HepG2 (cell line): ENCODE measurements at regions not wholly inside any gene's neighbourhood (a gene's known extent, or its start where the extent isn't known, plus 50 kb on each side); places are given as distances from the start of the nearest gene placed in this dataset.

Source experiments
- ATAC-seq: fragments of 200-7000 bp; cut with Tn5 transposase; 3 replicates; pipeline ENCODE4 v1.9.1; 2020; ENCODE audit warnings: mild to moderate bottlenecking, moderate library complexity
- BruUV-seq: library from RNA; stranded (reverse); fragments of 400-500 nt; replicated peaks from 2 replicates; lab custom pipeline; 2021; lab: Mats Ljungman, UMichigan
- CTCF ChIA-PET: fragments of 300-600 bp; formaldehyde crosslinking; extraction: SDS; loops from one replicate; lab custom pipeline; 2021; ENCODE audit warnings: low total read pairs, inconsistent platforms, low intra/inter-chr PET ratio; lab: Yijun Ruan, JAX
- POLR2A ChIA-PET: fragments of 350-600 bp; sonication (Branson Sonifier 250); formaldehyde crosslinking; loops from one replicate; lab custom pipeline; 2020; ENCODE audit warnings: antibody characterized with exemption, inconsistent platforms; lab: Yijun Ruan, JAX
- DNase-seq: peaks from one replicate; pipeline ENCODE4 v3.0.0-alpha.2; 2015; ENCODE audit warnings: low spot score
- FAIRE-seq: peaks from 3 replicates; lab custom pipeline; 2011; peaks lifted over from hg19 to GRCh38; lab: Jason Lieb, UNC
- H2AFZ ChIP-seq: one replicate; pipeline ENCODE4 v1.6.1; 2011; ENCODE audit warnings: low read length, inconsistent platforms
- H3K27ac ChIP-seq: fragments of 300-600 bp; 3 replicates; pipeline ENCODE4 v1.8.0; 2011; ENCODE audit warnings: mixed run types, mild to moderate bottlenecking, mixed read lengths, low read length, inconsistent platforms; ENCODE audit not compliant: insufficient read depth; ENCODE audit errors: extremely low read length
- H3K27me3 ChIP-seq, 2 experiments: fragments of 200-600 bp in 1 of 2; 2 replicates in 1 of 2; 3 replicates in 1 of 2; pipeline versions ENCODE4 v1.6.0 to v1.8.0; 2011; ENCODE audit warnings: low read length in 2 of 2, mild to moderate bottlenecking in 2 of 2, moderate library complexity in 2 of 2, inconsistent platforms in 1 of 2; ENCODE audit not compliant: insufficient read depth in 2 of 2, control insufficient read depth in 1 of 2
- H3K36me3 ChIP-seq, 2 experiments: fragments of 200-600 bp in 1 of 2; replicated peaks in 1 of 2; 2 replicates in 1 of 2; 3 replicates in 1 of 2; pipeline versions ENCODE4 v1.5.1 to v1.8.0; 2011; ENCODE audit warnings: low read length in 2 of 2, inconsistent platforms in 1 of 2; ENCODE audit not compliant: insufficient read depth in 2 of 2, control insufficient read depth in 1 of 2
- H3K4me1 ChIP-seq: 2 replicates; pipeline ENCODE4 v1.5.1; 2012; ENCODE audit warnings: low read length, inconsistent platforms; ENCODE audit not compliant: insufficient read depth
- H3K4me2 ChIP-seq: 2 replicates; pipeline ENCODE4 v1.6.0; 2011; ENCODE audit warnings: low read depth, low read length, inconsistent platforms
- H3K4me3 ChIP-seq, 3 experiments: fragments of 200-600 bp in 1 of 3; sonication (generic), shearing (Covaris generic) in 1 of 3; replicated peaks in 1 of 3; 2 replicates each; pipeline ENCODE4 v1.5.1; 2011 to 2016; ENCODE audit warnings: low read length in 3 of 3, inconsistent platforms in 2 of 3, low read depth in 2 of 3, mild to moderate bottlenecking in 2 of 3, control low read depth in 1 of 3, mixed read lengths in 1 of 3; ENCODE audit not compliant: insufficient read depth in 1 of 3
- H3K79me2 ChIP-seq: one replicate; pipeline ENCODE4 v1.6.1; 2011; ENCODE audit warnings: low read length, inconsistent platforms; ENCODE audit not compliant: insufficient read depth
- H3K9ac ChIP-seq: 2 replicates; pipeline ENCODE4 v1.6.0; 2011; ENCODE audit warnings: mild to moderate bottlenecking, low read depth, low read length, inconsistent platforms; ENCODE audit not compliant: insufficient read depth
- H3K9me3 ChIP-seq: 2 replicates; pipeline ENCODE4 v1.5.1; 2012; ENCODE audit warnings: mild to moderate bottlenecking, low read length
- H4K20me1 ChIP-seq: 2 replicates; pipeline ENCODE4 v1.6.0; 2011; ENCODE audit warnings: inconsistent platforms, mild to moderate bottlenecking, low read length, moderate library complexity; ENCODE audit not compliant: insufficient read depth
- ELF3 ChIP-seq: IDR thresholded peaks from 2 replicates; pipeline ENCODE4 v1.6.1; 2016; ENCODE audit warnings: missing genetic modification reagents, missing compliant biosample characterization
- HOXA5 ChIP-seq: sonication (generic); formaldehyde crosslinking; IDR thresholded peaks from 2 replicates; pipeline ENCODE4 v1.4.0; 2020; ENCODE audit warnings: missing genetic modification reagents
- KLF11 ChIP-seq: IDR thresholded peaks from 2 replicates; pipeline ENCODE4 v1.6.1; 2016; ENCODE audit warnings: missing compliant biosample characterization
- KLF12 ChIP-seq: sonication (generic); formaldehyde crosslinking; IDR thresholded peaks from 2 replicates; pipeline ENCODE4 v1.4.0; 2020; ENCODE audit warnings: missing genetic modification reagents, borderline replicate concordance
- PITX1 ChIP-seq: sonication (generic); formaldehyde crosslinking; IDR thresholded peaks from 2 replicates; pipeline ENCODE4 v1.5.1; 2020; ENCODE audit warnings: mild to moderate bottlenecking, missing genetic modification reagents
- RXRA ChIP-seq: sonication (generic); formaldehyde crosslinking; IDR thresholded peaks from 2 replicates; pipeline ENCODE4 v1.5.1; 2020; ENCODE audit warnings: missing genetic modification reagents
- SRSF1 ChIP-seq: fragments of 200-400 bp; formaldehyde crosslinking; optimal IDR thresholded peaks from 2 replicates; pipeline ENCODE3; 2017; ENCODE audit warnings: mild to moderate bottlenecking, low read depth, low read length, moderate library complexity
- ZNF382 ChIP-seq: sonication (generic); formaldehyde crosslinking; IDR thresholded peaks from 2 replicates; pipeline ENCODE4 v1.5.0; 2020; ENCODE audit warnings: missing genetic modification reagents, mild to moderate bottlenecking, borderline replicate concordance
- ZNF558 ChIP-seq: sonication (generic); formaldehyde crosslinking; IDR thresholded peaks from 2 replicates; pipeline ENCODE4 v1.9.0; 2022; ENCODE audit warnings: mild to moderate bottlenecking, missing genetic modification reagents, borderline replicate concordance
- ZNF570 ChIP-seq: sonication (generic); formaldehyde crosslinking; IDR thresholded peaks from 2 replicates; pipeline ENCODE4 v1.4.0; 2020; ENCODE audit warnings: mild to moderate bottlenecking, missing genetic modification reagents, borderline replicate concordance
- ZNF672 ChIP-seq: sonication (generic); formaldehyde crosslinking; IDR thresholded peaks from 2 replicates; pipeline ENCODE4 v1.8.1; 2022; ENCODE audit warnings: missing genetic modification reagents
- ZNF737 ChIP-seq: sonication (generic); formaldehyde crosslinking; IDR thresholded peaks from 2 replicates; pipeline ENCODE4 v1.5.0; 2020; ENCODE audit warnings: missing genetic modification reagents, mild to moderate bottlenecking, borderline replicate concordance
- ZNF775 ChIP-seq: sonication (generic); formaldehyde crosslinking; IDR thresholded peaks from 2 replicates; pipeline ENCODE4 v1.4.0; 2020; ENCODE audit warnings: missing genetic modification reagents, mild to moderate bottlenecking, moderate library complexity, borderline replicate concordance
- WGBS: methylation state at CpG from one replicate; pipeline ENCODE4 v1.1.6; 2017; ENCODE audit warnings: low lambda C conversion rate; 5-methylcytosine and 5-hydroxymethylcytosine counted together
- in situ Hi-C: cut with HindIII; loops from 2 replicates; pipeline ENCODE4 v1.10.0; 2017; ENCODE audit warnings: low pct_unique_long_range_greater_than_20kb; ENCODE audit not compliant: extremely low pct_ligation_motif_present
- intact Hi-C: fragments of 100-400 bp; cut with micrococcal nuclease; formaldehyde crosslinking; loops from one replicate; pipeline ENCODE4 v1.10.0; 2022; ENCODE audit not compliant: unreplicated experiment
- TF ChIP-seq, protein P1 (sequence below), 2 experiments: sonication (generic) in 1 of 2; formaldehyde crosslinking in 1 of 2; IDR thresholded peaks; 2 replicates each; pipeline versions ENCODE4 v1.6.1 to v1.9.0; 2014 to 2022; ENCODE audit warnings: antibody characterized with exemption in 1 of 2, borderline replicate concordance in 1 of 2, inconsistent platforms in 1 of 2, low read depth in 1 of 2, missing genetic modification reagents in 1 of 2
- TF ChIP-seq, protein P2 (sequence below): sonication (generic); formaldehyde crosslinking; IDR thresholded peaks from 2 replicates; pipeline ENCODE4 v1.5.0; 2020; ENCODE audit warnings: missing genetic modification reagents, mild to moderate bottlenecking, borderline replicate concordance

DNA sequence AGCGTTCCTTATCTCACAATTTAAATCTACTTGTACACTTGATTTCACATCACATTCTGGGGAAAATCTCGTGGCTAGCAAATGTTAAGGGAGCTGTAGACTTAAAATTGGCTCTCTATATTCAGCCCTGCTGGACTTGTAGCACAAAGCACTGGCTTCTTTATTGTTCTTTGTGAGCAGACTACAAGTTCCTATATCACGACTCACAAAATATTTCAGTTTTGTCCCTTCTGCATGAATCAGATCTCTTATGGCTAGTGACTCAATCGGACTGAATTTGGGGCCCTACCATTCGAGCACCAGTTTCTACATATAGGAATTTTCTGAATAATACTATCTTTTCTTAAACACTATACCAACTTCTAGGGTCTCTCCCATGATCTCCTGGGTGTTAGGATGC is 390.1 kb downstream of the ADAM29 start:
- FAIRE-seq, result no peak
- 7% methylated on average over 5 of the region's 5 CpGs for WGBS
- CTCF ChIA-PET, result no interaction called here

DNA sequence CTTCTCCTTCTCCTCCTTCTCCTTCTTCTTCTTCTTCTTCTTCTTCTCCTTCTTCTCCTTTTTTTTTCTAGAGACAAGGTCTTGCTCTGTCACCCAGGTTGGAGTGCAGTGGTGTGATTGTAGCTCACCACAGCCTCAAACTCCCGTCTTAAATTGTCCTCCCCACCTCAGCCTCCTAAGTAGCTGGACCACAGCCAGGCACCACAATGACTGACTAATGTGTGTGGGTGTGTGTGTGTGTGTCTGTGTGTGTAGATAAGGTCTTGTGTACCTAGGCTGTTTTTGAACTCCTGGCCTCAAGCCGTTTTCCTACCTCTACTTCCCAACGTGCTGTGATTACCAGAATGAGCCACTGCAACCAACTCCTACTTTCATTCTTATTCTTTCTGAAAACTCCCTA is 390.9 kb downstream of the ADAM29 start:
- Histone ChIP-seq H3K27ac (no peak overlapping the region), H3K36me3 (no peaks in the 10 kb centered on the region), H3K4me1 (no peaks in the 10 kb centered on the region), H4K20me1 (no peaks in the 10 kb centered on the region), H3K9ac (no peak overlapping the region), H3K4me2 (no peak overlapping the region), H3K4me3 (no peak overlapping the region), H2AFZ (no peak overlapping the region), H3K79me2 (no peaks in the 10 kb centered on the region), H3K9me3 (peaks cover 17% of the 10 kb centered on the region; the same call in 1 of the 2 replicates), H3K27me3 (no peaks in the 10 kb centered on the region)
- POLR2A ChIA-PET, result no interaction called here
- DNase-seq (no peak), ATAC-seq (no peak), FAIRE-seq (no peak)
- 2% methylated on average over 3 of the region's 3 CpGs for WGBS
- CTCF ChIA-PET, result no interaction called here
- BruUV-seq, result no TSS peak
- in situ Hi-C loops, result no loop called here
- intact Hi-C loops, result no loop called here
- TF ChIP-seq, protein P1, sequence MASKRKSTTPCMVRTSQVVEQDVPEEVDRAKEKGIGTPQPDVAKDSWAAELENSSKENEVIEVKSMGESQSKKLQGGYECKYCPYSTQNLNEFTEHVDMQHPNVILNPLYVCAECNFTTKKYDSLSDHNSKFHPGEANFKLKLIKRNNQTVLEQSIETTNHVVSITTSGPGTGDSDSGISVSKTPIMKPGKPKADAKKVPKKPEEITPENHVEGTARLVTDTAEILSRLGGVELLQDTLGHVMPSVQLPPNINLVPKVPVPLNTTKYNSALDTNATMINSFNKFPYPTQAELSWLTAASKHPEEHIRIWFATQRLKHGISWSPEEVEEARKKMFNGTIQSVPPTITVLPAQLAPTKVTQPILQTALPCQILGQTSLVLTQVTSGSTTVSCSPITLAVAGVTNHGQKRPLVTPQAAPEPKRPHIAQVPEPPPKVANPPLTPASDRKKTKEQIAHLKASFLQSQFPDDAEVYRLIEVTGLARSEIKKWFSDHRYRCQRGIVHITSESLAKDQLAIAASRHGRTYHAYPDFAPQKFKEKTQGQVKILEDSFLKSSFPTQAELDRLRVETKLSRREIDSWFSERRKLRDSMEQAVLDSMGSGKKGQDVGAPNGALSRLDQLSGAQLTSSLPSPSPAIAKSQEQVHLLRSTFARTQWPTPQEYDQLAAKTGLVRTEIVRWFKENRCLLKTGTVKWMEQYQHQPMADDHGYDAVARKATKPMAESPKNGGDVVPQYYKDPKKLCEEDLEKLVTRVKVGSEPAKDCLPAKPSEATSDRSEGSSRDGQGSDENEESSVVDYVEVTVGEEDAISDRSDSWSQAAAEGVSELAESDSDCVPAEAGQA (IDR thresholded peaks at IDR 0.05; ENCODE audit: low read depth), result no peak
- TF ChIP-seq, protein P1 (CRISPR knock-in tag; IDR thresholded peaks at IDR 0.05; ENCODE audit: borderline replicate concordance), result no peak
- no peak for TF ChIP-seq RXRA (CRISPR knock-in tag)

More for the DNA sequence above, 390.1 kb downstream of the ADAM29 start:
- no peaks in the 10 kb centered on the region for H3K4me1 ChIP-seq
- no TSS peak for BruUV-seq
- H3K4me3 ChIP-seq, result no peak overlapping the region
- ATAC-seq (no peak), DNase-seq (no peak)
- H3K4me2 ChIP-seq, result no peak overlapping the region
- no peak overlapping the region for H3K9ac ChIP-seq
- H3K27ac ChIP-seq, result no peak overlapping the region
- TF ChIP-seq ZNF737 (CRISPR knock-in tag) (no peak), ZNF570 (CRISPR knock-in tag) (no peak), ZNF382 (CRISPR knock-in tag) (no peak), KLF12 (CRISPR knock-in tag) (no peak), PITX1 (CRISPR knock-in tag) (no peak), ZNF672 (no peak), KLF11 (CRISPR knock-in tag) (no peak), ZNF558 (no peak), ZNF775 (CRISPR knock-in tag) (no peak), ELF3 (CRISPR knock-in tag) (no peak), SRSF1 (no peak), HOXA5 (no peak)
- TF ChIP-seq, protein P2, sequence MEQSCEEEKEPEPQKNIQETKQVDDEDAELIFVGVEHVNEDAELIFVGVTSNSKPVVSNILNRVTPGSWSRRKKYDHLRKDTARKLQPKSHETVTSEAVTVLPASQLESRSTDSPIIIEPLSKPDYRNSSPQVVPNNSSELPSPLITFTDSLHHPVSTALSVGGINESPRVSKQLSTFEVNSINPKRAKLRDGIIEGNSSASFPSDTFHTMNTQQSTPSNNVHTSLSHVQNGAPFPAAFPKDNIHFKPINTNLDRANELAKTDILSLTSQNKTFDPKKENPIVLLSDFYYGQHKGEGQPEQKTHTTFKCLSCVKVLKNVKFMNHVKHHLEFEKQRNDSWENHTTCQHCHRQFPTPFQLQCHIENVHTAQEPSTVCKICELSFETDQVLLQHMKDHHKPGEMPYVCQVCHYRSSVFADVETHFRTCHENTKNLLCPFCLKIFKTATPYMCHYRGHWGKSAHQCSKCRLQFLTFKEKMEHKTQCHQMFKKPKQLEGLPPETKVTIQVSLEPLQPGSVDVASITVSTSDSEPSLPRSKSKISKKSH (CRISPR knock-in tag), result no peak
- H4K20me1 ChIP-seq, result no peaks in the 10 kb centered on the region
- no peaks in the 10 kb centered on the region for H3K27me3 ChIP-seq
- no peaks in the 10 kb centered on the region for H3K36me3 ChIP-seq
- H3K79me2 ChIP-seq, result no peaks in the 10 kb centered on the region
- H2AFZ ChIP-seq, result no peak overlapping the region
- intact Hi-C loops (no loop called here), in situ Hi-C loops (no loop called here)
- POLR2A ChIA-PET, result no interaction called here
- H3K9me3 ChIP-seq, result peaks cover 17% of the 10 kb centered on the region; the same call in 1 of the 2 replicates
